BLaER1 treated with 17β-estradiol and CSF1 and Interleukin-3, amounts not matched to agents 10 nM and 100 nM (cell line): ENCODE measurements at regions not wholly inside any gene's neighbourhood (a gene's known extent, or its start where the extent isn't known, plus 50 kb on each side); places are given as distances from the start of the nearest gene placed in this dataset.

ENCODE experiments used
- H3K27ac ChIP-seq, 11 experiments: shearing (Covaris generic); formaldehyde crosslinking; 2 replicates each; pipeline ENCODE4 v1.8.1; 2022
- H3K27me3 ChIP-seq, 11 experiments: shearing (Covaris generic); formaldehyde crosslinking; 2 replicates each; pipeline ENCODE4 v1.8.1; 2022
- H3K36me3 ChIP-seq, 11 experiments: shearing (Covaris generic); formaldehyde crosslinking; 2 replicates each; pipeline ENCODE4 v1.8.1; 2022
- H3K4me1 ChIP-seq, 10 experiments: shearing (Covaris generic); formaldehyde crosslinking; 2 replicates each; pipeline ENCODE4 v1.8.1; 2022
- H3K4me2 ChIP-seq, 11 experiments: shearing (Covaris generic); formaldehyde crosslinking; 2 replicates each; pipeline ENCODE4 v1.8.1; 2022
- H3K4me3 ChIP-seq, 10 experiments: shearing (Covaris generic); formaldehyde crosslinking; 2 replicates each; pipeline ENCODE4 v1.8.1; 2022
- H3K9ac ChIP-seq, 11 experiments: shearing (Covaris generic); formaldehyde crosslinking; 2 replicates each; pipeline ENCODE4 v1.8.1; 2022
- H3K9me3 ChIP-seq, 11 experiments: shearing (Covaris generic); formaldehyde crosslinking; replicated peaks in 1 of 11; 2 replicates each; pipeline ENCODE4 v1.8.1; 2022
- H4K20me1 ChIP-seq, 11 experiments: shearing (Covaris generic); formaldehyde crosslinking; 2 replicates each; pipeline ENCODE4 v1.8.1; 2022
- Cebpa-rat ChIP-seq, 11 experiments: shearing (Covaris generic); IDR thresholded peaks; 2 replicates each; pipeline ENCODE4 v1.8.1; 2022

- Histone ChIP-seq H3K4me3 (no peak overlapping the region), H3K4me1 (peaks cover 0 to 5% (median 0%) of the 10 kb centered on the region in 10 experiments; a peak in 1 of 20 replicates), H3K27ac (no peak overlapping the region), H3K9me3 (no peaks in the 10 kb centered on the region), H4K20me1 (no peaks in the 10 kb centered on the region; a peak in 2 of 22 replicates), H3K27me3 (peaks cover 43 to 96% (median 88%) of the 10 kb centered on the region in 11 experiments), H3K9ac (no peak overlapping the region), H3K4me2 (no peak overlapping the region), H3K36me3 (no peaks in the 10 kb centered on the region)
- no peak for TF ChIP-seq Cebpa-rat (IDR thresholded peaks at IDR 0.05)
These were observed 74.9 kb upstream of the MAOA start for GRCh38 chrX:43581167-43581566.

GRCh38 chrX:43581888-43582539 is 74.1 kb upstream of the MAOA start:
- no peak overlapping the region for H3K27ac ChIP-seq
- no peak overlapping the region for H3K9ac ChIP-seq
- H3K27me3 ChIP-seq: peaks cover 44 to 98% (median 89%) of the 10 kb centered on the region in 11 experiments
- H3K4me1 ChIP-seq: peaks cover 0 to under 1% (median 0%) of the 10 kb centered on the region in 10 experiments; a peak in 1 of 20 replicates
- H3K36me3 ChIP-seq: no peaks in the 10 kb centered on the region
- H4K20me1 ChIP-seq: no peaks in the 10 kb centered on the region; a peak in 2 of 22 replicates
- H3K4me2 ChIP-seq: no peak overlapping the region
- H3K9me3 ChIP-seq: no peaks in the 10 kb centered on the region
- no peak overlapping the region for H3K4me3 ChIP-seq
- no peak for TF ChIP-seq Cebpa-rat (IDR thresholded peaks at IDR 0.05)

GRCh38 chrX:43582540-43582913 is 73.6 kb upstream of the MAOA start:
- Histone ChIP-seq H3K9me3 (0 out of 22 replicates have a peak, but pooled peaks cover 0 to 2% (median 0%) of the 10 kb centered on the region in 11 experiments), H3K27me3 (peaks cover 41 to 100% (median 89%) of the 10 kb centered on the region in 11 experiments), H3K4me3 (no peak overlapping the region), H3K4me2 (no peak overlapping the region), H3K27ac (no peak overlapping the region), H4K20me1 (no peaks in the 10 kb centered on the region; a peak in 2 of 22 replicates), H3K4me1 (no peaks in the 10 kb centered on the region), H3K9ac (no peak overlapping the region), H3K36me3 (no peaks in the 10 kb centered on the region)
- TF ChIP-seq Cebpa-rat (IDR thresholded peaks at IDR 0.05): no peak

- TF ChIP-seq Cebpa-rat (IDR thresholded peaks at IDR 0.05): no peak
- H3K4me3 ChIP-seq: no peak overlapping the region
- no peak overlapping the region for H3K27ac ChIP-seq
- no peaks in the 10 kb centered on the region; a peak in 2 of 22 replicates for H4K20me1 ChIP-seq
- no peaks in the 10 kb centered on the region for H3K4me1 ChIP-seq
- peaks cover 22 to 88% (median 79%) of the 10 kb centered on the region in 11 experiments for H3K27me3 ChIP-seq
- no peak overlapping the region for H3K9ac ChIP-seq
- H3K4me2 ChIP-seq: no peak overlapping the region
- H3K36me3 ChIP-seq: no peaks in the 10 kb centered on the region
- H3K9me3 ChIP-seq: peaks cover 0 to 10% (median 5%) of the 10 kb centered on the region in 11 experiments; a peak in 6 of 22 replicates
These were observed 70.2 kb upstream of the MAOA start for GRCh38 chrX:43585922-43586321.

- Histone ChIP-seq H3K4me2 (no peak overlapping the region), H3K9ac (no peak overlapping the region), H3K36me3 (no peaks in the 10 kb centered on the region), H3K4me1 (no peaks in the 10 kb centered on the region), H4K20me1 (no peaks in the 10 kb centered on the region; a peak in 2 of 22 replicates), H3K27ac (no peak overlapping the region), H3K9me3 (peaks cover 0 to 10% (median 5%) of the 10 kb centered on the region in 11 experiments; a peak in 6 of 22 replicates), H3K4me3 (no peak overlapping the region), H3K27me3 (peaks cover 24 to 81% (median 74%) of the 10 kb centered on the region in 11 experiments)
- no peak for TF ChIP-seq Cebpa-rat (IDR thresholded peaks at IDR 0.05)
These were observed 69.3 kb upstream of the MAOA start for GRCh38 chrX:43586830-43587229.

- H3K36me3 ChIP-seq: no peaks in the 10 kb centered on the region
- H3K4me3 ChIP-seq: no peak overlapping the region
- H3K9me3 ChIP-seq: peaks cover 0 to 10% (median 5%) of the 10 kb centered on the region in 11 experiments; a peak in 6 of 22 replicates
- no peak for TF ChIP-seq Cebpa-rat (IDR thresholded peaks at IDR 0.05)
- peaks cover 51 to 85% (median 77%) of the 10 kb centered on the region in 11 experiments for H3K27me3 ChIP-seq
- no peaks in the 10 kb centered on the region; a peak in 2 of 22 replicates for H4K20me1 ChIP-seq
- no peaks in the 10 kb centered on the region for H3K4me1 ChIP-seq
- no peak overlapping the region for H3K4me2 ChIP-seq
- no peak overlapping the region for H3K9ac ChIP-seq
- H3K27ac ChIP-seq: no peak overlapping the region
These were observed 66.4 kb upstream of the MAOA start for GRCh38 chrX:43589735-43590134.

GRCh38 chrX:43590150-43590549 is 65.9 kb upstream of the MAOA start:
- Histone ChIP-seq H3K4me3 (no peak overlapping the region), H3K36me3 (no peaks in the 10 kb centered on the region), H3K9me3 (peaks cover 0 to 10% (median 5%) of the 10 kb centered on the region in 11 experiments; a peak in 6 of 22 replicates), H3K4me2 (no peak overlapping the region), H3K27ac (no peak overlapping the region), H4K20me1 (no peaks in the 10 kb centered on the region; a peak in 2 of 22 replicates), H3K4me1 (no peaks in the 10 kb centered on the region), H3K27me3 (peaks cover 55 to 85% (median 77%) of the 10 kb centered on the region in 11 experiments), H3K9ac (no peak overlapping the region)
- TF ChIP-seq Cebpa-rat (IDR thresholded peaks at IDR 0.05): no peak

- no peak for TF ChIP-seq Cebpa-rat (IDR thresholded peaks at IDR 0.05)
- no peaks in the 10 kb centered on the region for H4K20me1 ChIP-seq
- H3K36me3 ChIP-seq: no peaks in the 10 kb centered on the region
- H3K9me3 ChIP-seq: peaks cover 0 to 14% (median 5%) of the 10 kb centered on the region in 11 experiments; a peak in 6 of 22 replicates
- H3K4me1 ChIP-seq: no peaks in the 10 kb centered on the region
- no peak overlapping the region for H3K4me3 ChIP-seq
- H3K27me3 ChIP-seq: peaks cover 60 to 85% (median 77%) of the 10 kb centered on the region in 11 experiments
- H3K4me2 ChIP-seq: no peak overlapping the region
- no peak overlapping the region for H3K27ac ChIP-seq
- H3K9ac ChIP-seq: no peak overlapping the region
These were observed 63.5 kb upstream of the MAOA start for GRCh38 chrX:43592597-43592996.

- H3K27ac ChIP-seq: no peak overlapping the region
- H3K4me2 ChIP-seq: no peak overlapping the region
- H4K20me1 ChIP-seq: no peaks in the 10 kb centered on the region
- H3K36me3 ChIP-seq: no peaks in the 10 kb centered on the region
- H3K9me3 ChIP-seq: 0 out of 22 replicates have a peak, but pooled peaks cover 0 to 4% (median 0%) of the 10 kb centered on the region in 11 experiments
- H3K4me1 ChIP-seq: no peaks in the 10 kb centered on the region
- TF ChIP-seq Cebpa-rat (IDR thresholded peaks at IDR 0.05): no peak
- no peak overlapping the region for H3K4me3 ChIP-seq
- H3K9ac ChIP-seq: no peak overlapping the region
- peaks cover 69 to 94% (median 85%) of the 10 kb centered on the region in 11 experiments for H3K27me3 ChIP-seq
These were observed 60.2 kb upstream of the MAOA start for GRCh38 chrX:43595931-43596330.
